HG03045 (cell line): ENCODE measurements at regions not wholly inside any gene's neighbourhood (a gene's known extent, or its start where the extent isn't known, plus 50 kb on each side); places are given as distances from the start of the nearest gene placed in this dataset.
A peak's percentile ranks its signal among the peaks of the same experiment; 100 is the strongest.
"Not testable (repeated sequence)": the region's sequence is repeated elsewhere in the genome, so short reads cannot be mapped to it uniquely, and the experiment has no call there.

Source experiments
- ATAC-seq: cut with Tn5 transposase; IDR thresholded peaks from one replicate; pipeline ENCODE4 v1.9.1; 2021; ENCODE audit warnings: mild to moderate bottlenecking, moderate library complexity; ENCODE audit not compliant: unreplicated experiment

- ATAC-seq = no peak
Measured at GRCh38 chr3:59372346-59372745, 322.5 kb upstream of the CFAP20DC start.

DNA sequence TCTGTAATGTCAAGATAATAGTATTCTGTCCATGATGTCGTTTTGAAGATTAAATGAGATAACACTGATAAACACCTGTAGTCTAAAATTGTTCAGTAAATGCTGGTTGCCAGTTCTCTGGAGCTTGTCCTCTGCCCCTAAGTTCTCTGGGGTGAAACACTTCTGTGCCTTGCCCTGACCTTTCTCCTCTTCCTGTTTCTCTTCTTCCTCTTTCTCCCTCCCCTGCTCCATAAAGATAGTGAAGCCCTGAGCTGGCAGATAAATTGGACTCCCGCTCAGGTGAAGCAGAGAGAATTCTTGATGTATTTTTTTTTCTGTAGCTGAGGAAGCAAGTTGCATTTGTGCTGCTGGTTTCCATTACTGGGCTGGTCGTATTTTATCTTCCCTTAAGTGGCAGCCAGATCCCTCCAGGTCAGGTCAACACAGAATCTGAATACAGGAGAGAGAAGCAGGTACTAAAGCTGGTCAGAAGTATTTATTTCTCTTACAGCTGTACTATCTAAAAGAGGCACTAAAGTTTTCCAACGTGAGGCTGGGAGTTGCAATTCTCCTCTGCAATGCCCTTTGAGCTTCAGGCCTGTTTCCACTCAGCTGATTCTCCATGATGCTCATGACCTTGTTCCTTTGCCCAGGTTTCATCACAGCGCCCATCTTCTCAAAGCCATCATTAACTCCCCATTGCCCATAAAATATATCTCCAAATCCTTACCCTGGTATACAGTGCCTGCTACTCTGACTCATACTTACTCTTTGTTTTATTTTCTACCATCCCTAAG is 319.3 kb upstream of the CFAP20DC start:
- no peak for ATAC-seq

- no peak for ATAC-seq
Measured at GRCh38 chr3:59367150-59367549, 317.3 kb upstream of the CFAP20DC start.

DNA sequence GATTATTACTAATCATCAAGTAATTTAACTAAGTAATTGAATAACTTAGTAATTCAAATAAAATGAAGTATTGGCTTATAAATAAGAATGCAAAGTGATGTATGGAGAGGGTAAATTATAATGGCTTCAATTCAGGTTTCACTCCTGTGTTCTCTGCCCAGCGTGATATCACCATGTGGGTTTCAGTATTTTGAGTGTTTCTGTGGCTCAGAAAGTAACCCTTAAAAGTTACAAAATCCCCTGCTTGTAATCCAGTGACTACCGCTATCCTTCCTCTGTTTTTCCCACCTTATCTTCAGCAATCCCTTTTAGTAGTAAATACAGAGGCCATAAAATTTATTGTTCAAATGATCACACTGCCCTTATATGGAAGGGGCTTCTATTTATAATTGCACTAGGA is 316.4 kb upstream of the CFAP20DC start:
- no peak for ATAC-seq

- no peak for ATAC-seq
Measured at GRCh38 chr3:59364496-59364895, 314.7 kb upstream of the CFAP20DC start.

GRCh38 chr3:59360312-59360711 is 310.5 kb upstream of the CFAP20DC start:
- ATAC-seq = not testable (repeated sequence)

DNA sequence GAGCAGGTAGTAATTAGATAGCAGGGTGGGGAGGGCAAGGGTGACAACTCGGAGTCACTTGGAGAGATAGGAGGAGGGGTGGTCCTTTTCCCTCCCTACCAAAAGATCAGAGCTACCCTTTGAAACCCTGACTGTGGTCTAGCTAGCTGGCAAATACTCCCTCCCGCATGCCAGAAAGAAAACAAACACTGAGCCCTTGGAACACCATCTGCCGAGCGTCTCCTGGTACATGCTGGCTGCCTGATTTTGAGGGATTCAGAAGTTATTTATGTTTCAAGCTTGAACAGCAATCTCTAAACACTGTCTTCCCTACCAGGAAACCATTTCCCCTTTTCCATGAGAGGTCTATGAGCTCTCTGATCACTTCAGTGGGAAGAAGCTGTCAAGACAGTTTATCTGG is 291.6 kb upstream of the CFAP20DC start:
- no peak for ATAC-seq

GRCh38 chr3:59339818-59340217 is 290.0 kb upstream of the CFAP20DC start:
- ATAC-seq = no peak

DNA sequence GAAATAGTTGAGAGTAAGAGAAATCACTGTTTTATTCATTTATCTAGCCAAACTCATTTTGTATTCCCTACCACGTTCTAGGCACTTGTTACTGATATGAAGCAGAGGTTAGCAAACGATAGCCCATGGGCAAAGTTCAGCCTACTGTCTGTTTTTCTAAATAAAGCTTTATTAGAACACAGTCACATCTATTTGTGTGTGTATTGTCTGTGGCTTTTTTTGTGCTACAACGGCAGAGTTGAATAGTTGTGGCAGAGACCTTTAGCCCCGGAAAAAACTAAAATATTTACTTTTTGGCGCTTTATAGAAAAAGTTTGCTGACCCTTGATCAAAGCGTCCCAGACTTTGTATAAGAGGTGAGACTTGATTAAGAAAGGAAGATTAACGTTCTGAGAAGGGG is 289.1 kb upstream of the CFAP20DC start:
- ATAC-seq = no peak

DNA sequence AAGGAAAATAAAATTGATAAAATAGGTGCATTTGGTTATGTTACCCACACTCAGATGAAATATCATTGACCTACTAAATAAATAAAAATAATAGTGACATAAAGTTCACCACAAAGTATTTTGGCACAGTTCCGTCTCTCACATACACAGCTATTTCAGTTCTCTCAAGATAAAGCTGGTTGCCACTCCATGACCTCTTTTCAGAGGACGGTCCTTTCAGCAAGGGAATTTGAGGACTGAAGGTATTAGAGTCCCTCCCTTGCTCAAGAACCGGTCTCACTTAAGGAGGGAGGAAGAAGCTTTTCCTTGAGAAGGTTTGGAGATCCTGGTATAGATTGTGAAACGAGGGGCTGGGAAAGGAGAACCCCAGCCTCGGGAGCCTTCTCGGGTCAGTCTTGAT is 285.5 kb upstream of the CFAP20DC start:
- no peak for ATAC-seq

DNA sequence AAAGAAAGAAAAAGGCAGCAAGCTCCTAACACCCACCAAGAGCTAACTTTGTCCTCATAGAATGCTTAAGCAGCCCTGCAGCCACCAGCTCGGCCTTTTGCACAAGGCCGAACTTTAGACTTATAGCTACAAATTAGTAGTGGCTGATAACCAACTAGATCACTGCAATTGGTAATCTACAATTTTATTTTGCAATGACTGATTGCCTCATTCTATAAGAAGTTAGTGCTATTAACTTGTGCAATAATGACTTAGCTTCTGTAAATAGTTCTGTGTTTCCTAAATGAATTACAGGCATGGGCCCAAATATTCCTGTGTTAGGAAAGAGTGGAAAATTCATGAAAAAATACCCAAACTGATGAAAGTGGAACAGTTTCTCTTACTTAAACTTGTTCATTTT is 284.8 kb upstream of the CFAP20DC start:
- no peak for ATAC-seq

GRCh38 chr3:59327376-59327808 is 277.6 kb upstream of the CFAP20DC start:
- no peak for ATAC-seq

DNA sequence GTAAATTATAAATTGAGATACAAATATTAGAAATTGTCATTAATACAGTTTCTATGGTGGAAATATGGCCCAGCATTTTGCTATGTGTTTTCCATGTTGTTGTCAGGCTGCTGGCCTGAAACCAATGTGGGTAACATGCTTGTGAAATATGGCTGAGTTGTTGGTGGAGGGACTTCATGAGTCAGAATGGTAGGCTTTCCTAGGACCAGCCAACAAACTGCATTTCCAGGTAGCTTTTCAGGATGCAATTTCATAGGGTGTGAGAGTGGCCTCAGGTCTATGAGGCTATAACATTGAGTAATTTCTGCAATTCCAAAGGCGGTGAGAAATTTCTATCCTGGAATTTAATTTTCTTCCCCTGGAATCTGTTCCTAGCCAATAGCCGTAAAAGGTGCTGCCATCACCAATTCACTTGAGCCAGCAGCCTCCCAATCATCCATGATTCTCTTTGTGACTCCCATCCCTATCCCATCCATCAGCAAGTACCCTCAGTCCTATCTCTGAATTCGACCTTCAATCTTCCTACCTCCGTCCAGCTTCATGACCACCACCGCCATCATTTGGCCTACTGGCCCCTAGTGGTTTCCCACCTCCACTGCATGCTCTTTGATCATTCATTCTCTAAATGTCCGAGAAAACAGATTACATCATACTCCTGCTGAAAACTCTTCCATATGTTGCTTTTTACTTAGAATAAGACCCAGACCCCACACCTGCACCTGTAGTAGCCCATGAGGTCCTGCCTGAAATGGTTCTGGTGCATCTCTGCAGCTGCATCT is 276.6 kb upstream of the CFAP20DC start:
- ATAC-seq = no peak

DNA sequence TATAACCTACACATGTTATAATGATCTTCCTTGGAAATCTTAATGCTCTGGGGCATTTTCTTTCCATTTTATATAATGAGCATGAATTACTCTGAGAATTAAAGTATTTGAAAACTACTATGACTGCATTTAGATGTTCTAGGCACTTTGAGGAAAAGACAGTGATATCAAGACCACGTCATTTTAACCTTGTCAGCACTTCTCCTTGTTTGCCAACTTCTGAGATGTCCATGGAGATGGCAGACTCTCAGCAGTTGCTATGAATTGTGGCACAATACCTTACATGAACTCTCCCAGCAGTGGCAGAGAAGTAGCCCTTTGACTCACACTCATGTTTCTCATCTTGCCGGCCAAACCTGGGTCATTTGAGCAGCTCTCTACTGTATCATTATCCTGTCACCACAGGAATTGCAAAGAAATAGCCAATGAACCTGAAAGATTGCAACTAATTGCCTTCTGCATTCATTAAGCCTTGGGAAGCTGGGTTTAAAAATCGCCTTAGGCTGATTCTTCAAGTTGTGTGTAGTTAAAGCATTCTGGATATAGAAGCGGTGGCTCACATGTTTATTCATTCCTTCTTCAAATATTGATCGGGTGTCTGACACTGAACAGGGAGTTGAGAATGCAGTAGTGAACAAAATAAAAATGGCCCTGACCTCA is 272.2 kb upstream of the CFAP20DC start:
- no peak for ATAC-seq

GRCh38 chr3:59320080-59320479 is 270.3 kb upstream of the CFAP20DC start:
- ATAC-seq = no peak

DNA sequence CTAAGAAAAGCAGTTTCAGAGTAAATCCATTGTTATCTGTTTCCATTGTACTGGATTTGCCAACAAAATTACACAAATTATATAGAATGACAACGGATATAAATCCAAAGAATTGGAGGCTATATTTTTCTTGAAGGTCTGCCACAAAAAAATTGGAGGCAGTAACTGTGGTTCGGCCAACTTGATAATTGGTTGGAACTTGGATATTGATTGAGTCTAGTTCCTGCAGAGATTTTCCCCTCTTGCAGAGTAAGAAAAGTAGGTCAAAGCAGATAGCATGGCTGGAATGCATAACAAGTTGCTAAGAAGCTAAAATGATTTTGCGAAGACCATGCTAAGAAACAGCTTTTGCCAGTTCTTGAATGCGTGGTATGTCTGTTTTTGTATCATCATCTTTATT is 269.6 kb upstream of the CFAP20DC start:
- no peak for ATAC-seq

DNA sequence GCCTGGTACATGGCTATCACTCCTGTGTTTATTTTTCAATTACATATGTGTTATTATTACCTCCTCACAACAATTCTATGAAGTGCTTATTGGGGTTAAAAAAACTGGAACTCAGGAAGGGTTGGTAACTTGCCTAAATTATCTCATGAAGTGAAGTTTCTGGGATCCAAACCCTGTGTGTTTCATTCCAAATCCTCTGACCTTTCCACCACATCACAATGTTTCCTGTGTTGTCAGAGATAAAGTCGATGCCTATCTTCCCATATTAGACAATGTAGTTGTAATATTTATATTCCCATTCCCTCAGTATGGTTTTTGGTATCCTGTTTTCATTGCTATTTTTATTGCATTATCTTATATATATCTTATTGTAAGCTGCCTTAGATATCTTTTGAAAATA is 269.1 kb upstream of the CFAP20DC start:
- ATAC-seq = no peak

GRCh38 chr3:59317386-59317785 is 267.6 kb upstream of the CFAP20DC start:
- no peak for ATAC-seq

DNA sequence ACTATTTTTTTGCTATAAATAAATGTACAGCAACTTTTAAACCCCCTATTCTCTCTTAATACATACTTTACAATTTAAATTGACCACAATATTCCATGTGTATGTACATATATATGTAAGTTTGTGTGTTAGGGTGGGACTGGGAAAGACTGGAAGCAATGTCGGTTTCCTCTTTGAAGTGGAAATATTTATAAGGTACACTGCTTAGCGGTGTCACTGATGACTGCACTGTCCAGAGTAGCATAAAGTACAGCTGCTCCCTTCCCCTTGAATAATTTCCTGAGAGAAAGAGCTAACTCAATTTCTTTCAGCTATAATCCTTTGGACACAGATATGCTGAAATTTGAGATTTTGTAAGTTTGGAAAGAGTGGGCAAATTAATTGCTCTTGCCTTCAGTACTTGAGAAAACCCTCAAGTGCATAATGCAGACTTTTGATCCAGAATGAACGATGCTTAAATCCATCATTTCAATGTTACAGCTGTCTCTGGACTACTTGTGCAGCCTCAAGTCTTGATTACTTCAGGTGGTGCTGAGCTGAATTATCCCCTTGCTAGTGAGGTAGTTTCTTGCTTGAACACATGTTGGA is 267.0 kb upstream of the CFAP20DC start:
- no peak for ATAC-seq

GRCh38 chr3:59313365-59313764 is 263.5 kb upstream of the CFAP20DC start:
- ATAC-seq = peak; percentile 71

- no peak for ATAC-seq
Measured at GRCh38 chr3:59311231-59311630, 261.4 kb upstream of the CFAP20DC start.
